Lung (tissue), 11 donors: ENCODE measurements at regions not wholly inside any gene's neighbourhood (a gene's known extent, or its start where the extent isn't known, plus 50 kb on each side); places are given as distances from the start of the nearest gene placed in this dataset.
A peak's percentile ranks its signal among the peaks of the same experiment; 100 is the strongest.

ENCODE experiments used
- ATAC-seq: fragments of 200-7000 bp; cut with Tn5 transposase; one replicate; pipeline ENCODE4 v1.9.1; 2020; ENCODE audit warnings: moderate number of reproducible peaks; ENCODE audit not compliant: insufficient read depth, low FRiP score
- DNase-seq, 3 donors: peaks; one replicate each; pipeline ENCODE4 v3.0.0-alpha.2; 2013 to 2017
- H3K27ac ChIP-seq, 2 donors: one replicate each; pipeline ENCODE4 v1.5.1; 2013; ENCODE audit warnings: mild to moderate bottlenecking in 2 of 2, moderate library complexity in 2 of 2, control low read depth in 1 of 2, inconsistent platforms in 1 of 2, low read depth in 1 of 2, low read length in 1 of 2
- H3K27me3 ChIP-seq, 3 donors: one replicate each; pipeline ENCODE4 v1.5.1; 2013; ENCODE audit warnings: low read length in 2 of 3; ENCODE audit not compliant: control insufficient read depth in 3 of 3, insufficient read depth in 3 of 3
- H3K36me3 ChIP-seq, 4 donors: one replicate each; pipeline ENCODE4 v1.5.1; 2013; ENCODE audit warnings: low read length in 4 of 4, mild to moderate bottlenecking in 1 of 4, moderate library complexity in 1 of 4; ENCODE audit not compliant: control insufficient read depth in 4 of 4, insufficient read depth in 4 of 4
- H3K4me1 ChIP-seq, 5 donors: one replicate each; pipeline ENCODE4 v1.5.1; 2013; ENCODE audit warnings: low read length in 5 of 5, mild to moderate bottlenecking in 2 of 5, moderate library complexity in 1 of 5; ENCODE audit not compliant: control insufficient read depth in 5 of 5, insufficient read depth in 5 of 5
- H3K4me3 ChIP-seq: one replicate; pipeline ENCODE4 v1.5.1; 2013; ENCODE audit warnings: mild to moderate bottlenecking, control low read depth, moderate library complexity
- H3K9ac ChIP-seq, 2 donors: one replicate each; pipeline ENCODE4 v1.5.1; 2013; ENCODE audit warnings: low read length in 2 of 2, control low read depth in 1 of 2; ENCODE audit not compliant: insufficient read depth in 1 of 2
- H3K9me3 ChIP-seq, 4 donors: one replicate each; pipeline ENCODE4 v1.5.1; 2013; ENCODE audit warnings: low read length in 3 of 4, mild to moderate bottlenecking in 1 of 4, moderate library complexity in 1 of 4; ENCODE audit not compliant: control insufficient read depth in 4 of 4, insufficient read depth in 3 of 4
- WGBS, 2 donors: extraction: QIAGEN DNeasy Blood & Tissue Kit; methylation state at CpG; one replicate each; pipeline ENCODE4 v1.1.7; 2013; 5-methylcytosine and 5-hydroxymethylcytosine counted together
- TF ChIP-seq, protein P1 (sequence below): IDR thresholded peaks from 2 replicates; pipeline ENCODE4 v1.5.1; 2012; ENCODE audit warnings: mild to moderate bottlenecking; ENCODE audit errors: control extremely low read depth, extremely low read depth
- donor health status: control.
- donor health status: control.
- donor health status: Bipolar disorder and iron deficiency.
- donor health status: healthy.
- donor health status: DM: yes; HTN: yes; CAD: no.

DNA sequence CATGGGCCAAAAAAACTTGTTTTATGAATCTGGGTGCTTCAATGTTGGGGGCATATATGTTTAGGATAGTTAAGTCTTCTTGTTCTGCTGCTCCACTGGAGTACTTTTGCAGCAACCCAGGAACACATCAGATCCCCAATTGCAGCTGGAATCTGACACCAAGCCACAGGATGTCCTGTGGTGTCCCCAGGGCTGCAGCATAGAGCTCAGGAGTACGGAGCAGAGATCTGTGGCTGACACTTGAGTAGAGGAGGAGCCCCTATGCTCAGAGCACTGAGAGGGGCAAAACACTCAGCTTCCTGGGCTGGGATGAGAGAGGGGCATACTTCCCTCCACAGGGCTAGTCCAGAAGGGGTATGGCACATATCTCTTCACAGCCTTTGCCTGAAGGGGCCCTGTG lies 138.9 kb upstream of the ERBB4 start:
- H3K4me1 ChIP-seq: no peaks in the 10 kb centered on the region
- no peak overlapping the region for H3K4me3 ChIP-seq
- no peaks in the 10 kb centered on the region for H3K9me3 ChIP-seq
- WGBS, 2 donors: 9 to 28% methylated on average over 1 of the region's 1 CpG
- ATAC-seq (no peak), DNase-seq (no peak)
- TF ChIP-seq, protein P1, sequence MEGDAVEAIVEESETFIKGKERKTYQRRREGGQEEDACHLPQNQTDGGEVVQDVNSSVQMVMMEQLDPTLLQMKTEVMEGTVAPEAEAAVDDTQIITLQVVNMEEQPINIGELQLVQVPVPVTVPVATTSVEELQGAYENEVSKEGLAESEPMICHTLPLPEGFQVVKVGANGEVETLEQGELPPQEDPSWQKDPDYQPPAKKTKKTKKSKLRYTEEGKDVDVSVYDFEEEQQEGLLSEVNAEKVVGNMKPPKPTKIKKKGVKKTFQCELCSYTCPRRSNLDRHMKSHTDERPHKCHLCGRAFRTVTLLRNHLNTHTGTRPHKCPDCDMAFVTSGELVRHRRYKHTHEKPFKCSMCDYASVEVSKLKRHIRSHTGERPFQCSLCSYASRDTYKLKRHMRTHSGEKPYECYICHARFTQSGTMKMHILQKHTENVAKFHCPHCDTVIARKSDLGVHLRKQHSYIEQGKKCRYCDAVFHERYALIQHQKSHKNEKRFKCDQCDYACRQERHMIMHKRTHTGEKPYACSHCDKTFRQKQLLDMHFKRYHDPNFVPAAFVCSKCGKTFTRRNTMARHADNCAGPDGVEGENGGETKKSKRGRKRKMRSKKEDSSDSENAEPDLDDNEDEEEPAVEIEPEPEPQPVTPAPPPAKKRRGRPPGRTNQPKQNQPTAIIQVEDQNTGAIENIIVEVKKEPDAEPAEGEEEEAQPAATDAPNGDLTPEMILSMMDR: no peak
- H3K36me3 ChIP-seq: no peaks in the 10 kb centered on the region
- H3K9ac ChIP-seq: no peak overlapping the region
- no peaks in the 10 kb centered on the region for H3K27me3 ChIP-seq
- H3K27ac ChIP-seq: no peak overlapping the region

DNA sequence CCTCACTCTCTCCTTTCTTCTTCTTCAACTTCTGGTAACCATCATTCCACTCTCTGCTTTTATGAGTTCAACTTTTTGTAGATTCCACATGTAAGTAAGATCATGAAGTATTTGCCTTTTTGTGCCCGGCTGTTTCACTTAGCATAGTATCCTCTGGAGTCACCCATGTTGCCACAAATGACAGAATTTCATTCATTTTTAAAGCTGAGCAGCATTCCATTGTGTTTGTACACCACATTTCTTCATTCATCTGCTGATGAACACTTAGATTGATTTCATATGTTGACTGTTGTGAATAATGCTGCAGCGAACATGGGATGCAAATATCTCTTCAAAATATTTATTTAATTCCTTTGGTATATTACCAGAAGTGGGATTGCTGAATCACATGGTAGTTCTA lies 133.6 kb upstream of the ERBB4 start:
- H3K9ac ChIP-seq: no peak overlapping the region
- 86 to 91% methylated on average over 2 of the region's 2 CpGs for WGBS, 2 donors
- no peak overlapping the region for H3K4me3 ChIP-seq
- H3K27ac ChIP-seq: no peak overlapping the region
- no peak for DNase-seq
- no peaks in the 10 kb centered on the region for H3K36me3 ChIP-seq
- no peaks in the 10 kb centered on the region for H3K4me1 ChIP-seq
- H3K27me3 ChIP-seq: no peaks in the 10 kb centered on the region
- no peaks in the 10 kb centered on the region for H3K9me3 ChIP-seq
- TF ChIP-seq, protein P1: no peak
- ATAC-seq: no peak

DNA sequence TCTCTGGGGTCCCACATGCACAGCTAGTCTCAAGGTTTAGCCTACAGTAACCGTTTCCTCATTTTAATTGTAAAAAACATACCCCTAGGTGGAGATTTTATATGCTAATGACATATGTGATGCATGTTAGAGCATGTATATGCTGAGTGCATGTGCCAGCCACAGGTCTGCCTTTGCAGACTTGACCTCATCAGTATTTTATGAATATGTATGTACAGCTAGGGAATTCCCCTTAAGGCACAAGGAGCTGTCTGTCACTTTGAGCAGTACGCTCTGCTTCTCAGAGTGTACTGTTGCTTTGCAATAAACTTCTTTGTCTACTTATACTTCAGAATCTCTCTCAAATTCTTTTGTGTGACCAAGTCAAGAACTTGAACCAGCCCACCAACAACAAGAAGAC lies 131.2 kb upstream of the ERBB4 start:
- H3K9ac ChIP-seq: no peak overlapping the region
- 72 to 79% methylated on average over 2 of the region's 2 CpGs for WGBS, 2 donors
- no peaks in the 10 kb centered on the region for H3K27me3 ChIP-seq
- no peak for DNase-seq
- H3K36me3 ChIP-seq: no peaks in the 10 kb centered on the region
- no peak for ATAC-seq
- H3K9me3 ChIP-seq: no peaks in the 10 kb centered on the region
- no peak overlapping the region for H3K4me3 ChIP-seq
- TF ChIP-seq, protein P1: no peak
- no peaks in the 10 kb centered on the region for H3K4me1 ChIP-seq
- no peak overlapping the region for H3K27ac ChIP-seq

DNA sequence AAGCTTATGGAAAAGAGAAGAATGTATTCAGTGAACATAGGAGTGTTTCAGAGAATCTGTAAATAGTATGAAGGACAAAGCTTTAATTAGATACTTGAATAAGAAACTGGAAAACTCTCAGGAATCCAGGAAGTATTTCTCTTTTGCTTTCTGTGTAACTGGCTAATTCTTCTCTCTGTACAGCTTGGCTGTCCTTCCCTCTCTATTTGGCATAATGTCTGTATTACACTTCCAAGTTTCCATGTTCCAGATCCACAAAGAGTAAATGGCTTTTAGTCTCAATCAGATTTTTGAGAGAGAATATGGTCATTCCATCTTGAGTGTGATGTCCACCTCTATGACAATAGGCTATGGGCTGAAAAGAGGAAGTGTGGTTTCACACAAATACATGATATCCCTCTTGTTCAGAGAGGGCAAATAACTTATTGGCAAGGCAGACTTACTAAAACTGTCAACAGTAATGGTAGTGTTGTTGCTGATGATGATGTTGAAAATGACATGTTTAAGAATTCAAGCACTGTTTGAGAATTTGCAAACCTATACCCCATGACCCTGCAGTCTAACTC lies 129.2 kb upstream of the ERBB4 start:
- TF ChIP-seq, protein P1: no peak
- no peak overlapping the region for H3K4me3 ChIP-seq

More for the DNA sequence above, 129.2 kb upstream of the ERBB4 start:
- no peaks in the 10 kb centered on the region for H3K9me3 ChIP-seq
- H3K27ac ChIP-seq: no peak overlapping the region
- ATAC-seq (no peak), DNase-seq (peak in 1 of 3 donors; percentile 20)
- no peak overlapping the region for H3K9ac ChIP-seq
- no peaks in the 10 kb centered on the region for H3K4me1 ChIP-seq
- no peaks in the 10 kb centered on the region for H3K36me3 ChIP-seq
- H3K27me3 ChIP-seq: no peaks in the 10 kb centered on the region
